ENCODE measurements at regions not wholly inside any gene's neighbourhood (a gene's known extent, or its start where the extent isn't known, plus 50 kb on each side); places are given as distances from the start of the nearest gene placed in this dataset.

DNA sequence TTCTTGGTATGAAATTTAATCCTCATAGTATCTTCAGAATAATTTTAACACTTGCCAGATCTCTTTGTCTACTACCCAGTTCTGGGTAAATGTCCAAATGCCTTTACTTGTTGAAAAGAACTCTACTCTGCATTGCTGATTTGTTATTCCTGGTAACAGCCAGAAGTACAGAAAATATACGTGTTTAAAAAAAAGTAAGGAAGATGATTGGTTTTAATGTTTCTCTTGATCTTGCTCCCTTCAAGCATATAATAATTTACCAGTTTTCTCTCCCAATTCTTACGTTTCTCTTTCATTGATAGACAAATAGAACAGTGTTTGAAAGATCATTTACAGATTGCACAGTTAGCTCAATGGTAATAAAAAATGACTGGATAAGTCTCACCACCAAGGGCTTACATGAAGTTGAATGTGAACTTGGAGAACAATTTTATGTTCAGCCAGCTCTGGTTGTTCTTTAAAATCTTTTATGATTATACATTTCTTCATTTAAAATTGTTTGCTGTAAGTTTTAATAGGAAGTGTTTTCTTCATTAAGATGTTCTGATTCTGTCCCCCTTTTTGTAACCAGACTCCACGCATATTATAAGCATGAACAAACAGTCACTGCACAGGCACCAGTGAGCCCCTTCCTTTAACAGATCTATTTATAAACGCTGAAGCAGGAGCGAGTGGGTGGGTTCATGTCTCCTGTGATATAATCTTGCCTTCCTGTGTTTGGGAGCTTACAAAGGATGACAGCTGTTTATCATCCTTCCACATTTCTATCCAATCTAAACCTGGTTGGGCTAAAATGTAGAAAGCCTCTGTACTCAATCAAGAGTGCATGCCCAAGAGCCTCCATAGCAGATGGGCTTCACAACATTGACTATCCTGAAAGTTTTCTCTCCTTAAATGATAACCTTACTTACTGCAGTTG is 299.5 kb downstream of the PRL start:
- DNase-seq (ENCODE audit: low spot score): no peak
- intact Hi-C loops (cut with DNase I): no loop called here

DNA sequence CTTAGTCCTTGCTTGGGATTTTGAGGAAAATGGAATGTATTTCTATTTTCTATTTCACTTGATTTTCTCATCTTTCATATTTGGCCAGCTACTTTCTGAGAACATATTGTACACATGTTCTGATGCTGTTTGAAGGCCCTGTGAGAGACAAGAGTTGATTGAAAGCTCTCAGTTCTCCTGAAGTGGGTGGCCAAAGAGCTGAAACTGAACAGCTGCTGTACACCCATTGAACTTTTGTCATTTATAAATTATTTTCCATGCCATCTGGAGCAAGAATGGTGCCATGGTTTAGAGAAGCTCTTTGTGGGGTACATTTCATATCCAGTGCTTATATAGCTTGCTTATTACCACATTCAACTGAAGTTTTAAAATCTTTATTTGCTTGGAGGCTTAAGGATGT is 298.3 kb downstream of the PRL start:
- intact Hi-C loops (cut with DNase I): no loop called here
- no peak for DNase-seq (ENCODE audit: low spot score)

DNA sequence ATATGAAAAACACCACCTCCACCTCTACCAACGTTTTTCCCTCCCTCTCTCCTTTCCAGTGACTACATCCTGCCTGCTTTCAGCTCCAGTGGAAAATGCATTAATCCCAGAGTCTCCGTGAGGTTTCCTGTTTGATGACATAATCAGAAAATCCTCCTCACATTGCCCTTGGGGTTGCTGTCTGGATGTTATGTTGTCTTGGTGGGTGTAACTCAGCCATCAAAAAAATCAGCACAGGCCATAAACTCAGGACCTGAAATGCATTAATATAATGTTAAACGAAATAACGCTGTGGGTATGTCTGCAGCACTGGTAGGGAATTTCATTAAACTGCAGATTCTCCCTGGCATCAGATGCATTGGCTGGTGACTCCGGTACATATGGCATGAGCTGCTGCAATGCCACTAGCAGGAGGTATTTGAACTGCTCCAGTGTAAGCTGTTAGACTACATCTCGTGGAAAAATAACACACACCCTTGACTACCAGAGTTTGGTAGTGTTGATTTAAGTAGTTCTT is 297.8 kb downstream of the PRL start:
- DNase-seq (ENCODE audit: low spot score): no peak
- intact Hi-C loops (cut with DNase I): no loop called here

DNA sequence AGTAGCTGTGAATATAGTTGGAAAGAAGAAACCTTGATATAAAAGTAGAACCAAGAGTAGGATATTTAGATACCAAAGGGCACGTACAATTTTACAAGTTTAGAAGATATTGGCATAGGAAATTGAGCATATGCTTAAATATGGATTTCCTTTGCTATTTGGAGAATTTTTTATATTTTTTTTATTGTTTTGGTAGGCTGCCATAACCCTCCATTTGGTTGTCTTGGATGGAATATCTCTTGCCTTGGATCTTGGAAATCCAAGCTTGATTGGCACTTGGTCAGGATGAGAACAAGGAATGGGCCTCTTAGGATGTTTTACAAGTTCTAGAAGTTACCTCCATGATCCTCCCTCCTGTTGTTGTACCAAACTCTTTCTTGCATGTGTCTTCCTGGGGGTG is 297.1 kb downstream of the PRL start:
- intact Hi-C loops (cut with DNase I): no loop called here
- DNase-seq (ENCODE audit: low spot score): no peak

DNA sequence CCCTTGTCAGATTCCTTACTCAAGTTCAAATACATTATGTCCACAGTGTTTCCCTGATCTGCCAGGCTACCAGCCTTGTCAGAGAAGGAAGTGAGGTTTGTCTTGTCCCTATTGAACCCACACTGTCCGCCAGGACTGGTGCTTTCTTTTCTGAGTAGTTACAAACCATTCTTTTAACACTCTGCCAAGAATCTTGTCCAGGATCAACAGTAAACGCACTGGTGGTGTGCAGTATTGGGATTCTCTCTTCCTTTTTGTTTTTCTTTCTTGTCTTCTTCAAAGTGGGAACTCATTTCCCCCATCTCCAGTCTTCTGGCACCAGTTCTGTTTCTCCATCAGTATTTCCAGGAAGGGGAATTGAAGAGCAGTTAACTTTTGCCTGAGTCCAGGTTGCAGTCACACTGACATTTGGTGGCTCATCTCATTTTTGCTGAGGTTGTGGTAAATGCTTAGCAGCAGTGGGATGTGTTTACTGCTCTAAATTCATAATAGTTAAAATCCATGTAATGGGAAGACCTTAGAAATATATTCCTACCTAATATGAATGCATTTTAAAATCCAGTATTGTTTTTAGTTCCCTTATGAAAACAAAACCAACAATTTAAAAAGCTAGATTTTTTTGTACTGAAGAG is 295.3 kb downstream of the PRL start:
- intact Hi-C loops (cut with DNase I): no loop called here
- DNase-seq (ENCODE audit: low spot score): no peak

DNA sequence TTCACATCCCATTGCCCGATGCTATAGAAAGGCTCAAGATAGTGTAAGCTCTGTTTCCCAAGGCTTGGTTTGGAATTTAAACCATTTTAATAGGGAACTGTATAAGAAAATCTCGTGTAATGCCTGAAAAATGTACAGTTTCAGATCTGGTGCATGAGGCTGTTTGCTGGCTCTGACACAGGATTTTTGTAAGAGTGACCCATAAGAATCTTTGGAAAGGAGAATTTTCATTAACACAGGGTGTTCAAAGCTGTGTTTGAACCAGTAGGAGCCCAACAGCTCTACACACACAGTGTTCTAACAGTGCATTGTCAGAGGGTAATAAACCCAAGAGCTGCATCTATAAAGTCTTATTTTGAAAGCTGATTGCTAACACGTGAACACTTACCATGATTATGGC is 293.5 kb downstream of the PRL start:
- DNase-seq (ENCODE audit: low spot score): no peak
- intact Hi-C loops (cut with DNase I): no loop called here

DNA sequence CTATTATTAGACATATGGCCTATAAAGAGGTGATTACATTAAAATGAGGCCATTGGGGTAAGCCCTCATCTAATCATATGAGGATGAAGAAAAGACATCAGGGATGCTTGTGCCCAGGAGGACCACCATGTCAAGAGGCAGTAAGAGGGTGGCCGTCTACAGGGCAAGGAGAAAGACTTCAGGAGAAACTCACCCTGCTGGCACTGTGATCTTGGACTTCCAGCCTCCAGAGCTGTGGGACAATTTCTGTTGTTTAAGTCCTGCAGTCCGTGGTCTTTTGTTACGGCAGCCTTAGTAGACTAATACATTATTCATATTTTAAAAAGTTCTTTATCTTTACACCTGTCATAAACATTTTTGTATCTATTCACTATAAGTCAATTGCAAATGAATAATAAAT is 290.0 kb downstream of the PRL start:
- DNase-seq (ENCODE audit: low spot score): no peak
- intact Hi-C loops (cut with DNase I): no loop called here

DNA sequence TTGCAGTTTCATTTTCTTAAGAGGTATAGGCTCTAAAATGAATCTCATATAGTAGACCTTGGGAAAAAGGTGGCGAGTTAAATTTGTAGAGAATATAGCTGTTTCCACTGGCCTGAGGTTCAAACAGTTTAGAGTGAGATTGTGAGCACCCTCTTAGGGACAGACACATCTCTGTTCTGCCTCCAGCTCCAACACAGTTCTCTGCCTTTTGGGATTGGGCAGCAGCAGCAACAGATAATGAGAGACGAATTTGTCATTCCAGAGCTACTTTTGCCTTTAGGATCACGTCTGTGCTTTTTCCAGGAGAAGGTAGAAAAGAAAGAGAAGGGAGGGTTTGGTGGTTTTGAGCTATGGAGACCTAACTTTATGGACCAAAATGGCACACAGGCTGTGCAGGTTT is 289.4 kb downstream of the PRL start:
- no peak for DNase-seq (ENCODE audit: low spot score)
- intact Hi-C loops (cut with DNase I): no loop called here

DNA sequence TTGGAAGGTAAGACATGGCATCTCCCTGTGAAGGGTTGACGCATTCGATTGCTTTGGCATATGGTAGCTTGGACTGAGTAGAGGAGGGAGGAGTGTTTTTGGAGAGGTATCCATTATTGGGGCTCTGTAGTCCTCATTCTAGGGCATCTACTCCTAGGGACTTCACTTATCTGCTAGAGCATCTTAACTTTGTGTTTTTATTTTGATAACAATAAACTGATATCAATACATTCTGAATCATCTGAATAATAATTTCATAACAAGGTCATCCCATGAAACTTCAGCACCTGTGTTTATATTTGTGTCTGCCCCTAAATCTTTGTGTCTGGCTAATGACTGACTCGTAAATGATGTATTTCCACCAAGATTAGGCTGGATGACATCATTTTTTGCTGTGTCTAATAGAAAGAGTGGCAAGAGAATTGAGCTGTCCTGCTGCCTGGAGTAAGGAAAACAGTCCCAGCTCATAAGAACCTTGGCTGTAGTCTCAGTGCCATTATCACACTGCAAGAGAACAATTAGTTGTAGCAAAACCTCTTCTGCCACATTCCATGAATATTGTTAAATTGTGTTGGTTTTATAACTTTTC is 288.5 kb downstream of the PRL start:
- intact Hi-C loops (cut with DNase I): no loop called here
- DNase-seq (ENCODE audit: low spot score): no peak

DNA sequence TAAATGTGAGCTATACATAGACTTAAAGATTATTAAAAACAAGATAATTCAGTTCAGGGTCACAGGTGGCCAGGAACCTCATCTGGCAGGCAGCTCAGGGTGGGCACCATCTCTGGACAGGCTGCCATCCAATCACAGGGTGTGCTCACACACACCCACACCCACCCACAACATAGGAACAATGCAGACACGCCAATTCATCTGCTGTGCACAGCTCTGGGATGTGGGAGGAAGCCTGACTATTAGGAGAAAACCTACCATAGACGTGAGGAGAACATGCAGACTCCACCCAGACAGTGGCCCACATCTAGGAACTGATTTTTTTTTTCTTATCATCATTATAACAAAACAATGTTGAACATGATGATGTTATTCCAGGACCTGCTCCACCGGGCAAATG is 286.7 kb downstream of the PRL start:
- no peak for DNase-seq (ENCODE audit: low spot score)
- intact Hi-C loops (cut with DNase I): no loop called here

DNA sequence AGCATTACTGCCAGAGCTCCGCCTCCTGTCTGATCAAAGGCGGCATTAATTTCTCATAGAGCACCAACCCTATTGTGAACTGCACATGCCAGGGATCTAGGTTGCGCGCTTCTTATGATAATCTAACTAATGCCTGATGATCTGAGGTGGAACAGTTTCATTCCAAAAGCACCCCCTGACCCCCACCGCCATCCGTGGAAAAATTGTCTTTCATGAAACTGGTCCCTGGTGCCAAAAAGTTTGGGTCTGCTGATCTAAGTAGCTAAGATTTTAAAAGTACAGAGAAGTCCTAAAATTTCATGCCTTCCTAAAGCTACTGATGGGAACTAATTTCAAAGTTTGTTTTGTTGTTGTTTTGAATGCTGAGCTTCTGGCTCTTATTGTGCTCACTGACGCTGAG is 281.6 kb downstream of the PRL start:
- intact Hi-C loops (cut with DNase I): no loop called here
- DNase-seq (ENCODE audit: low spot score): no peak

DNA sequence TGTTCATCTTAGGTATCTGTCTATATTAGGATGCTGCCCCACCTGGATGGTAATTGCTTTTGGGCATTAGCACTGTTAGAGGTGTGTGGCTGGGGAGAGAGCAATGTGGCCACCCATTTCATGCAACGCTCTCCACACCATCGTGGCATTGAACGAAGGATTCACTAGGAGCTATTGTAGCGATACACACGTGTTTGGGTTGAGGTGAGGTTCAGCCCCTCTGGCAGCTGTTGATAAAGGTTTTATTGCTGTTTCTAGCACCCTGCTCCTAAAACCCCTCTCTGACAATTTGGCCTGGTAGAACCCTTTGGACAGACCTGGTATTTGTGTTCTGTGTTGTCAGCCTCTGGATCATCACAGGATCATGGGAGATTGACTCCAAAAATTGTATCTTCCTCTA is 280.9 kb downstream of the PRL start:
- intact Hi-C loops (cut with DNase I): no loop called here
- no peak for DNase-seq (ENCODE audit: low spot score)

DNA sequence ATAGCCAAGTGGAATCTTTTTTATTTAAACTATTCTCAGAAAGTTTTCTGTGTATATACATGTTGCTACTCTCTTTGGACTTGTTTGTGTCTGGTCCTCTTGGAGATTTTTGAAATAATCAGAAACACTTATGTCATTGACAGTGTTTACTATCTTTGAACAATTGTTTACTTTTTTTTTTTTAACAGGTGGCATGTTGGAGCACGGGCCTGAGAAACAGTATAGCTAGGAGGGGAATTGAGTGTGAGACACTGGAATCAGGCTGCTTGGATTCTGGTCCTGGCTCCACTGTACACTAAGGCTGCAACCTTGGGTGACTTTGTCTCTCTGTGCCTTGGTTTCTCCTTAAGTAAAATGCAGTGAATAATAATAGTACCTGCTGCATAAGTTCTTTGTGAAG is 279.6 kb downstream of the PRL start:
- intact Hi-C loops (cut with DNase I): no loop called here

DNA sequence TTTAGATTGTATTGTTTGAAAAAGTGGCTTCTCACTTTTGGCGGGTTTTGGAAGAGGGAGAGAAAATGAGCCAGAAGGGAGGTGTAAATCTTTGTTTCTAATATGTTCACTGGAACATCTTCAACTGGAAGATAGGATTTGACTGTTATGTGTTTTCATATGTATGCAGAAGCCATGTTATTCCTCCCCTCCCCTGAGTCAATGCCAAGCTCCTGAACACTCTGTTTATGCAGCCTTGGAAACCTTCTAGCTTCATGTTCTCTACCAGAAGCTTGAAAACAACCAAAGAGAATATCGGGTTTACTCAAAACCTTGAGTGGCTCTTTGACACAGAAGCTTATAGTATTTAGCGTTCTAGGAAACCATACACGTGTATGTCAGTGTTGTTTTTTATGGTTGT is 279.1 kb downstream of the PRL start:
- DNase-seq (ENCODE audit: low spot score): no peak
- intact Hi-C loops (cut with DNase I): no loop called here

More for the DNA sequence above, 279.6 kb downstream of the PRL start:
- DNase-seq (ENCODE audit: low spot score): no peak

DNA sequence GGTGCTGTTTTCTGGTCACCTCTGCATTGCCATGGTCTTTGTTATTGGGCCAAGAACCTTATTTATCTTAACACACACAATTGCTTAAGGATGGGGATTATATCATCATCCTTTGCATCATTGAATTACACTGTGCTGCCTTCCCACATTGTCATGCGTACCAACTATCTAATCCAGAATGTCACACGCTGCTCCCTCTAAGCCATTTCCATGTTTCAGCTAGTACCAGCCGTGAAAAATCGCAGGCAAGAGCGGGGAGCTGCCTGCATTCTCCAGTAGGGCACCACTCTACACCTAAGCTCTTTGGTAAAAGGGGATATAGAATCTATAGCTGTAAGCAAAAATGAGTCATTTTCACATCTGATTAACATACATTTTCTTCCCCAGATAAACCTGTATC is 277.0 kb downstream of the PRL start:
- intact Hi-C loops (cut with DNase I): no loop called here
- DNase-seq (ENCODE audit: low spot score): no peak

DNA sequence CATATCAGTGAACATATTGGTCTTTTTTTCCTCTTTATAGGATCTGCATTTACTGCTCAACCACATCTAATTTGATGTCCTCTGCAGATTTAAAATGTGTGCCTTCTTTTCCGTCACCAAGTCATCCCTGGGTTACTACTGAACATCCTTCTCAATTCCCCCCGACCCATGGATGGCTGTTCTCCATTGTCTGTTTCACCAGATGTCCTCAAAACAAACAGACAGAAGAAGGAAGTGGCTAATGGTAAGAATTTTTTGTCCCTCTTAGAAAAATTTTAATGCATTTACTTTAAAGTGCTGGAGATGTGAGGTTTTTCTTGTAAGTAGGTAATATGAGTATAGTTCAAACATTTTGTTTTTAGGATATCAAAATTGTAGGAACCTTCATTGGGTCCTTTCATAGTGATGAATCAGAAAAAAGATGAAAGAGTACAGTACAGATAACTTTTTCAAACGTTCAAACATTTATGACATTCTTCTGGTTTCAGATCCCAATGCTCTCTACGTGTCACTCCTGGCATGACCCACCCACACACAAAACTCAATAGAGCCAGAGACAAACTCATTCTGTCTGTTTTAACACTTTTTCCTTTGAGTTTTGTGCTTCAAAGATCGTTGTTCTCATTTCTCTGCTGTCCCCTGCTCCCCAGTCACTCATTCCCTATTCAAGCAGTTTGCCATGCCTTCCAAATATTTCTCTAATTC is 276.4 kb downstream of the PRL start:
- intact Hi-C loops (cut with DNase I): no loop called here
- no peak for DNase-seq (ENCODE audit: low spot score)

DNA sequence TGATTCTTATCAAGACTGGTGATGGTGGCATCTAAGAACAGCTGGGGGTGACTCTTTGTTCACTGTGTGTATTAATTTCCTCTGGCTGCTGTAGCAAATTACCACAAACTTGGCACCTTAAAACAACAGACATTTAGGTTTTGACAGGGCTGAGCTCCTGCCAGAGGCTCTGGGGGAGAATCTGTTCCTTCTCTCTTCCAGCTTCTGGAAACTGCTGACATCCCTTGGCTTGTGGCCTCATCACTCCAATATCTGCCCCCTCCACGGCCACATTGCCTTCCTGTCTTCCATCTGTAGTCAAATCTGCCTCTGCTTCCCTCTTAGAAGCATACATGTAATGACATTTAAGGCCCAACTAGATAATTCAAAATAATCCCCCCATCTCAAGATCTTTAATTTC is 274.9 kb downstream of the PRL start:
- DNase-seq (ENCODE audit: low spot score): no peak
- intact Hi-C loops (cut with DNase I): no loop called here

DNA sequence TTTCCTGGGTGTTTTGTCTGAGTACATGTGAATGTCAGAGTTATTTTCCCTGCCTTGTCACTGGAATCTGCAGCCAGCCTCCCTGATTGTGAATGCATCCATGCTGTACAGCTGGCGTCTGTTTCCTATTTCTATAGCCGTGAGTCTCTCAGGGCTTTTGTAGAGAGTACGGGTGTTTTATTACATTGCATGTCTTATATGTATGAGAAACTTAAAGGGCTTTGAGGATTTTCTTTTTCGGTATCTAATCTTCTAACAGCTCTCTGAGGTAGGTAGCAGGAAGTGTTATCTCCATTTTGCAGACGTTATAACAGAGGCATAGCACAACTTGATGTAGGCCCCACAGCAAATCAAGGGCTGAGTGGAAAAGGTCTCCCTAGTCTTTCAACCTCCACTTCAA is 272.9 kb downstream of the PRL start:
- DNase-seq (ENCODE audit: low spot score): no peak
- intact Hi-C loops (cut with DNase I): no loop called here

DNA sequence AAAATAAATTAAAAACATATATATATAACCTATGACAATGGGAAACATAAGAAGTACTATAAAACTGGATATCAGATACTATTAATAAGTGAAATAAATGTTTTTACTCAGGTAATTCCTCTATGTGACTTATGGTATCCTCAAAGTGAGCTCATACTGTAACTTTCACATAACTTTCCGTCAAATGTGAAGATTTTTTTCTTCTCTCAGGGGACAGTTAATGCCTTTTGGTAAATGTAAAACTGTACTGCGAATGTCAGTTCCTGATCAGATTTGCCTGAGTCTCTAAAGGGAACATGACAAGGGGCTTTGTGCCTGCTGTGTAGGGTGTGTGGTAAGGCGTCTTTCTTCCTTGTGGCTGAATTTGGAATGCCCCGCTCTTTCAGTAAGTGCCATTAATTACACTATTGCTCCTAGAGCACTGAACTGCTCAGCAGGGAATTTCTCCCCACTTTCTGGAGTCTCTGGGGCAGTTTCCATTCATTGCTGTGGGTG is 271.8 kb downstream of the PRL start:
- DNase-seq (ENCODE audit: low spot score): no peak
- intact Hi-C loops (cut with DNase I): no loop called here
